GM23248 (cell line): ENCODE measurements at regions not wholly inside any gene's neighbourhood (a gene's known extent, or its start where the extent isn't known, plus 50 kb on each side); places are given as distances from the start of the nearest gene placed in this dataset.

Experiments used
- DNase-seq: peaks from one replicate; pipeline ENCODE4 v3.0.0-alpha.2; 2015
- H2AFZ ChIP-seq: fragments of 200-600 bp; sonication (generic); 2 replicates; pipeline ENCODE4 v1.6.1; 2016; ENCODE audit warnings: antibody characterized with exemption
- H3F3A ChIP-seq: fragments of 200-600 bp; sonication (generic); 2 replicates; pipeline ENCODE4 v1.6.1; 2016; ENCODE audit warnings: mild to moderate bottlenecking, antibody characterized with exemption, mixed run types; ENCODE audit not compliant: insufficient read depth
- H3K27ac ChIP-seq: fragments of 200-600 bp; sonication (generic); 2 replicates; pipeline ENCODE4 v1.5.1; 2016; ENCODE audit warnings: mild to moderate bottlenecking
- H3K27me3 ChIP-seq: fragments of 200-600 bp; sonication (generic); replicated peaks from 2 replicates; pipeline ENCODE4 v1.6.1; 2016; ENCODE audit warnings: mild to moderate bottlenecking; ENCODE audit not compliant: insufficient read depth
- H3K36me3 ChIP-seq: fragments of 200-600 bp; sonication (generic); 2 replicates; pipeline ENCODE4 v1.6.1; 2016; ENCODE audit warnings: low read depth, mild to moderate bottlenecking
- H3K4me1 ChIP-seq: fragments of 200-600 bp; sonication (generic); 2 replicates; pipeline ENCODE4 v1.6.1; 2016; ENCODE audit warnings: mild to moderate bottlenecking; ENCODE audit not compliant: insufficient read depth
- H3K4me2 ChIP-seq: fragments of 200-600 bp; sonication (generic); one replicate; pipeline ENCODE4 v1.6.1; 2016; ENCODE audit warnings: mild to moderate bottlenecking; ENCODE audit not compliant: unreplicated experiment
- H3K4me3 ChIP-seq: fragments of 200-600 bp; sonication (generic); 2 replicates; pipeline ENCODE4 v1.5.1; 2016; ENCODE audit warnings: mild to moderate bottlenecking
- H3K79me2 ChIP-seq: fragments of 200-600 bp; sonication (generic); 2 replicates; pipeline ENCODE4 v1.6.1; 2016; ENCODE audit warnings: mild to moderate bottlenecking; ENCODE audit not compliant: insufficient read depth
- H3K9ac ChIP-seq: fragments of 200-600 bp; sonication (generic); 2 replicates; pipeline ENCODE4 v1.6.1; 2016; ENCODE audit warnings: mild to moderate bottlenecking
- H3K9me2 ChIP-seq: fragments of 200-600 bp; sonication (generic); 2 replicates; pipeline ENCODE4 v1.6.1; 2016; ENCODE audit warnings: mixed run types, mild to moderate bottlenecking, moderate library complexity; ENCODE audit not compliant: insufficient read depth
- H3K9me3 ChIP-seq: fragments of 200-600 bp; sonication (generic); one replicate; pipeline ENCODE4 v1.6.1; 2017; ENCODE audit warnings: low read depth
- H4K20me1 ChIP-seq: fragments of 200-600 bp; sonication (generic); 2 replicates; pipeline ENCODE4 v1.6.0; 2016; ENCODE audit not compliant: insufficient read depth
- EZH2 ChIP-seq: fragments of 200-600 bp; sonication (generic); IDR thresholded peaks from 2 replicates; pipeline ENCODE4 v1.6.1; 2018; ENCODE audit warnings: antibody characterized with exemption, mild to moderate bottlenecking; ENCODE audit not compliant: insufficient read depth, poor library complexity, severe bottlenecking
- EZH2phosphoT487 ChIP-seq: fragments of 200-600 bp; sonication (generic); IDR thresholded peaks from 2 replicates; pipeline ENCODE4 v1.6.1; 2018; ENCODE audit warnings: antibody characterized with exemption, moderate library complexity, mild to moderate bottlenecking, low read depth; ENCODE audit not compliant: insufficient read depth
- WGBS, 2 experiments: methylation state at CpG; one replicate each; pipeline ENCODE4 v1.1.6; 2015 to 2017; ENCODE audit warnings: low lambda C conversion rate in 2 of 2, low coverage in 1 of 2; ENCODE audit errors: missing lambda C conversion rate in 2 of 2; 5-methylcytosine and 5-hydroxymethylcytosine counted together
- in situ Hi-C: fragments of 300-500 bp; cut with MboI; formaldehyde crosslinking; loops from 2 replicates; pipeline ENCODE4 v1.15.0; 2020

GRCh38 chr5:124878583-124879342, 132.3 kb upstream of the ZNF608 start:
- H3K9me2 ChIP-seq = no peaks in the 10 kb centered on the region

GRCh38 chr5:124880903-124881697, 134.7 kb upstream of the ZNF608 start:
- H3K4me1 ChIP-seq = no peaks in the 10 kb centered on the region
- H4K20me1 ChIP-seq = no peaks in the 10 kb centered on the region
- 75 to 89% methylated on average over 8 to 10 of the region's 10 CpGs for WGBS, 2 experiments
- no peak overlapping the region for H3K9ac ChIP-seq
- H3K27ac ChIP-seq = no peak overlapping the region
- H3K9me3 ChIP-seq = no peaks in the 10 kb centered on the region
- H2AFZ ChIP-seq = no peak overlapping the region
- H3K4me3 ChIP-seq = no peak overlapping the region
- H3K9me2 ChIP-seq = no peaks in the 10 kb centered on the region
- H3K4me2 ChIP-seq = no peak overlapping the region
- in situ Hi-C loops = no loop called here
- peaks cover 6% of the 10 kb centered on the region; the same call in 1 of the 2 replicates for H3K27me3 ChIP-seq
- no peaks in the 10 kb centered on the region for H3K36me3 ChIP-seq
- no peaks in the 10 kb centered on the region for H3K79me2 ChIP-seq
- no peaks in the 10 kb centered on the region for H3F3A ChIP-seq
- no peak for DNase-seq
- TF ChIP-seq EZH2 (no peak), EZH2phosphoT487 (no peak)

More at GRCh38 chr5:124878583-124879342, 132.3 kb upstream of the ZNF608 start:
- Histone ChIP-seq H4K20me1 (no peaks in the 10 kb centered on the region), H3K36me3 (no peaks in the 10 kb centered on the region), H3K4me1 (no peaks in the 10 kb centered on the region), H3K79me2 (no peaks in the 10 kb centered on the region), H3F3A (no peaks in the 10 kb centered on the region), H3K4me3 (no peak overlapping the region), H3K9ac (no peak overlapping the region), H2AFZ (no peak overlapping the region), H3K9me3 (no peaks in the 10 kb centered on the region), H3K27ac (no peak overlapping the region), H3K4me2 (no peak overlapping the region), H3K27me3 (peaks cover 5% of the 10 kb centered on the region; the same call in 1 of the 2 replicates)
- TF ChIP-seq EZH2 (no peak), EZH2phosphoT487 (no peak)
- WGBS, 2 experiments = 89 to 91% methylated on average over 5 of the region's 5 CpGs
- in situ Hi-C loops = no loop called here
- DNase-seq = no peak

DNA sequence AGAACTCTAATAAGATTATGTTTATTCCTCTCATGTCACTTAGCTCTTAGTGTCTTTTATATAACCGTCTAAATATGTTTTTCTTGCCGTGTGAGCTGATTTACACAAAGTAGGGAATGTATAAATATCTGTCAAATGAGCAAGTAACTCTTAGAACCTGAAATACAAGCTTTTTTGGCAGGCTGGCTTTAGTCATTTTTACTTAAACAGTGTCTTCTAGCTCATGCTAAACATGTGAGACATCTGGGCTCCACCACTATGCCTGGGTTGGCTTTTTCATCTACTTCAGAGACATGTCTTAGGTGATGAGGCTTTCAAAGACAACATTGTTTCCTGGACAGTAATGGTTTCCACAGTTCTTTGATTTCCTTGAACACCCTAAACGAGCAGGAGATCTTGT, 137.2 kb upstream of the ZNF608 start:
- Histone ChIP-seq H3K9me2 (no peaks in the 10 kb centered on the region), H3K4me1 (no peaks in the 10 kb centered on the region), H3K9me3 (no peaks in the 10 kb centered on the region), H3K4me2 (no peak overlapping the region), H3K27ac (no peak overlapping the region), H3K79me2 (no peaks in the 10 kb centered on the region), H3K36me3 (no peaks in the 10 kb centered on the region), H4K20me1 (no peaks in the 10 kb centered on the region), H3K4me3 (no peak overlapping the region), H3K9ac (no peak overlapping the region), H3K27me3 (peaks cover 6% of the 10 kb centered on the region; the same call in 1 of the 2 replicates), H3F3A (no peaks in the 10 kb centered on the region), H2AFZ (no peak overlapping the region)
- in situ Hi-C loops = no loop called here
- no peak for DNase-seq
- 73 to 79% methylated on average over 3 of the region's 3 CpGs for WGBS, 2 experiments
- TF ChIP-seq EZH2 (no peak), EZH2phosphoT487 (no peak)

DNA sequence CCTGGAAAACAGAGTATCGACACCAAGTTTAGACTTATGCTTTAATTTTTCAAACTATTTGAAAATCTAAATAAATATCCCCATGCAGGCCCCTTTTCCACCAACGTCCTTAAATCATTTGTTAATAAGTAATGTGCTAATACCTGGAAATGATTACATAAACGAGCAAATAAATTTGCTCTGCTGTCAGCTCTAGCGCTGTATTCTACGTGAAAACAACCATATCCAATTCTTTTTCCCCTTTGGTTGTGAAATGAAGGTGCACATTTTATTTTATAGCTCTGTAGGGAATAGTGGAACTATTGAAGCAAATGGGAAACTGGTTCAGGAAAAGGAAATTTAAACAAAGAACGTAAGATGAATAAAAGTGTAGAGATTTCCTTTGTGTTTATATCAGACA, 137.7 kb upstream of the ZNF608 start:
- WGBS, 2 experiments = 75 to 81% methylated on average over 6 of the region's 6 CpGs
- in situ Hi-C loops = no loop called here
- no peak overlapping the region for H2AFZ ChIP-seq

More for the DNA sequence above, 137.7 kb upstream of the ZNF608 start:
- no peaks in the 10 kb centered on the region for H3K4me1 ChIP-seq
- TF ChIP-seq EZH2phosphoT487 (no peak), EZH2 (no peak)
- H3K9me2 ChIP-seq = no peaks in the 10 kb centered on the region
- no peaks in the 10 kb centered on the region for H3K36me3 ChIP-seq
- no peak for DNase-seq
- H3K27ac ChIP-seq = no peak overlapping the region
- H3K4me2 ChIP-seq = no peak overlapping the region
- H3K79me2 ChIP-seq = no peaks in the 10 kb centered on the region
- no peak overlapping the region for H3K9ac ChIP-seq
- H3K9me3 ChIP-seq = no peaks in the 10 kb centered on the region
- no peak overlapping the region for H3K4me3 ChIP-seq
- H3F3A ChIP-seq = no peaks in the 10 kb centered on the region
- H4K20me1 ChIP-seq = no peaks in the 10 kb centered on the region
- peaks cover 6% of the 10 kb centered on the region; the same call in 1 of the 2 replicates for H3K27me3 ChIP-seq
